Calu3 (cell line): ENCODE measurements at regions not wholly inside any gene's neighbourhood (a gene's known extent, or its start where the extent isn't known, plus 50 kb on each side); places are given as distances from the start of the nearest gene placed in this dataset.

Experiments
- BruUV-seq: library from RNA; stranded (reverse); fragments of 400-500 nt; replicated peaks from 2 replicates; lab custom pipeline; 2021; lab: Mats Ljungman, UMichigan
- CTCF ChIA-PET: fragments of 300-600 bp; sonication (Branson Sonifier 250); formaldehyde crosslinking; loops from one replicate; lab custom pipeline; 2022; ENCODE audit warnings: antibody characterized with exemption; lab: Charles Lee
- DNase-seq: peaks from one replicate; pipeline ENCODE4 v3.0.0; 2022
- H3K27ac Mint-ChIP-seq: one replicate; pipeline ENCODE4 v1.8.0; 2022; ENCODE audit warnings: mixed read lengths; ENCODE audit not compliant: unreplicated experiment
- H3K27me3 Mint-ChIP-seq: one replicate; pipeline ENCODE4 v1.8.0; 2022; ENCODE audit warnings: mixed read lengths; ENCODE audit not compliant: unreplicated experiment
- H3K36me3 Mint-ChIP-seq: one replicate; pipeline ENCODE4 v1.8.0; 2022; ENCODE audit warnings: mild to moderate bottlenecking, moderate library complexity, mixed read lengths; ENCODE audit not compliant: insufficient read depth, unreplicated experiment
- H3K4me1 Mint-ChIP-seq: one replicate; pipeline ENCODE4 v1.8.0; 2022; ENCODE audit warnings: mild to moderate bottlenecking, low read depth, mixed read lengths; ENCODE audit not compliant: unreplicated experiment
- H3K4me3 Mint-ChIP-seq: one replicate; pipeline ENCODE4 v1.8.0; 2022; ENCODE audit warnings: mild to moderate bottlenecking, low read depth, moderate library complexity, mixed read lengths; ENCODE audit not compliant: unreplicated experiment
- H3K9me3 Mint-ChIP-seq: one replicate; pipeline ENCODE4 v1.8.0; 2022; ENCODE audit warnings: low read depth, mixed read lengths; ENCODE audit not compliant: unreplicated experiment
- CTCF ChIP-seq: fragments of 200-600 bp; IDR thresholded peaks from one replicate; pipeline ENCODE4 v1.8.0; 2022; ENCODE audit warnings: antibody characterized with exemption; ENCODE audit not compliant: unreplicated experiment
- intact Hi-C: fragments of 100-400 bp; cut with micrococcal nuclease; formaldehyde crosslinking; loops from one replicate; pipeline ENCODE4 v1.10.0; 2022; ENCODE audit not compliant: unreplicated experiment

- no peak for DNase-seq
- Mint-ChIP-seq H3K9me3 (peaks cover 7% of the 10 kb centered on the region), H3K27me3 (no peaks in the 10 kb centered on the region), H3K4me1 (no peaks in the 10 kb centered on the region), H3K36me3 (no peaks in the 10 kb centered on the region), H3K4me3 (no peak overlapping the region), H3K27ac (no peak overlapping the region)
- CTCF ChIA-PET = no interaction called here
- no peak for TF ChIP-seq CTCF
- BruUV-seq = no TSS peak
- intact Hi-C loops = no loop called here
These were observed 336.3 kb upstream of the NRXN1 start for GRCh38 chr2:51368250-51368649.

- intact Hi-C loops = no loop called here
- Mint-ChIP-seq H3K27me3 (no peaks in the 10 kb centered on the region), H3K27ac (no peak overlapping the region), H3K4me1 (no peaks in the 10 kb centered on the region), H3K36me3 (no peaks in the 10 kb centered on the region), H3K4me3 (no peak overlapping the region), H3K9me3 (peaks cover 5% of the 10 kb centered on the region)
- no peak for DNase-seq
- no peak for TF ChIP-seq CTCF
- CTCF ChIA-PET = no interaction called here
- BruUV-seq = no TSS peak
These were observed 318.2 kb upstream of the NRXN1 start for GRCh38 chr2:51350100-51350499.

- CTCF ChIA-PET = no interaction called here
- no TSS peak for BruUV-seq
- Mint-ChIP-seq H3K4me3 (no peak overlapping the region), H3K36me3 (no peaks in the 10 kb centered on the region), H3K27me3 (no peaks in the 10 kb centered on the region), H3K4me1 (no peaks in the 10 kb centered on the region), H3K9me3 (no peaks in the 10 kb centered on the region), H3K27ac (no peak overlapping the region)
- TF ChIP-seq CTCF = no peak
- DNase-seq = no peak
- intact Hi-C loops = no loop called here
These were observed 313.0 kb upstream of the NRXN1 start for GRCh38 chr2:51344886-51345285.

- BruUV-seq = no TSS peak
- H3K36me3 Mint-ChIP-seq = no peaks in the 10 kb centered on the region
- CTCF ChIA-PET = no interaction called here
- H3K27me3 Mint-ChIP-seq = no peaks in the 10 kb centered on the region
- H3K27ac Mint-ChIP-seq = no peak overlapping the region
- no peak overlapping the region for H3K4me3 Mint-ChIP-seq
- DNase-seq = no peak
- intact Hi-C loops = no loop called here
- H3K4me1 Mint-ChIP-seq = no peaks in the 10 kb centered on the region
- peaks cover 9% of the 10 kb centered on the region for H3K9me3 Mint-ChIP-seq
- TF ChIP-seq CTCF = no peak
These were observed 303.4 kb upstream of the NRXN1 start for GRCh38 chr2:51335087-51336058.
